ENCODE measurements at regions not wholly inside any gene's neighbourhood (a gene's known extent, or its start where the extent isn't known, plus 50 kb on each side); places are given as distances from the start of the nearest gene placed in this dataset.
"Not testable (repeated sequence)": the region's sequence is repeated elsewhere in the genome, so short reads cannot be mapped to it uniquely, and the experiment has no call there.

- no peak overlapping the region for H3K27ac Mint-ChIP-seq
- no peak for ATAC-seq
- no peak overlapping the region for H3K4me3 Mint-ChIP-seq
- H3K9me3 Mint-ChIP-seq (ENCODE audit: low read depth): no peaks in the 10 kb centered on the region
- no peak for DNase-seq
- ChIA-PET POLR2A (no interaction called here), CTCF (no interaction called here)
- no peaks in the 10 kb centered on the region for H3K4me1 Mint-ChIP-seq
- H3K36me3 Mint-ChIP-seq (ENCODE audit: low read depth): no peaks in the 10 kb centered on the region
- intact Hi-C loops (cut with DNase I, micrococcal nuclease): no loop called here
- H3K27me3 Mint-ChIP-seq: peaks cover 2% of the 10 kb centered on the region
These were observed 1073.0 kb upstream of the CELF2 start for GRCh38 chr10:9944690-9945089.

- Mint-ChIP-seq H3K27ac (no peak overlapping the region), H3K9me3 (ENCODE audit: low read depth) (no peaks in the 10 kb centered on the region), H3K27me3 (peaks cover 7% of the 10 kb centered on the region), H3K4me3 (no peak overlapping the region), H3K36me3 (ENCODE audit: low read depth) (no peaks in the 10 kb centered on the region), H3K4me1 (no peaks in the 10 kb centered on the region)
- ATAC-seq (no peak), DNase-seq (no peak)
- intact Hi-C loops (cut with DNase I, micrococcal nuclease): no loop called here
- ChIA-PET CTCF (no interaction called here), POLR2A (no interaction called here)
These were observed 1067.6 kb upstream of the CELF2 start for GRCh38 chr10:9950070-9950469.

- CTCF ChIA-PET: interaction anchor here (1.2 kb wide), 1 partner anchor 9 kb away, joined by 3 read pairs; no protein-coding TSS in a partner anchor
- Mint-ChIP-seq H3K27me3 (peaks cover 7% of the 10 kb centered on the region), H3K4me3 (no peak overlapping the region), H3K4me1 (no peaks in the 10 kb centered on the region), H3K27ac (no peak overlapping the region), H3K36me3 (ENCODE audit: low read depth) (no peaks in the 10 kb centered on the region), H3K9me3 (ENCODE audit: low read depth) (no peaks in the 10 kb centered on the region)
- DNase-seq (no peak), ATAC-seq (no peak)
- intact Hi-C loops (cut with DNase I, micrococcal nuclease): no loop called here
- POLR2A ChIA-PET: no interaction called here
These were observed 1066.0 kb upstream of the CELF2 start for GRCh38 chr10:9951481-9952257.

- ATAC-seq (no peak), DNase-seq (no peak)
- no peak overlapping the region for H3K27ac Mint-ChIP-seq
- H3K4me1 Mint-ChIP-seq: no peaks in the 10 kb centered on the region
- peaks cover 5% of the 10 kb centered on the region for H3K27me3 Mint-ChIP-seq
- POLR2A ChIA-PET: no interaction called here
- intact Hi-C loops (cut with DNase I, micrococcal nuclease): no loop called here
- no peaks in the 10 kb centered on the region for H3K36me3 Mint-ChIP-seq (ENCODE audit: low read depth)
- no peak overlapping the region for H3K4me3 Mint-ChIP-seq
- CTCF ChIA-PET: no interaction called here
- H3K9me3 Mint-ChIP-seq (ENCODE audit: low read depth): no peaks in the 10 kb centered on the region
These were observed 1060.3 kb upstream of the CELF2 start for GRCh38 chr10:9957351-9957750.

GRCh38 chr10:9957876-9958275 lies 1059.8 kb upstream of the CELF2 start:
- POLR2A ChIA-PET; H3K27me3 Mint-ChIP-seq; H3K9me3 Mint-ChIP-seq (ENCODE audit: low read depth); H3K4me3 Mint-ChIP-seq; CTCF ChIA-PET; H3K4me1 Mint-ChIP-seq; H3K27ac Mint-ChIP-seq; H3K36me3 Mint-ChIP-seq (ENCODE audit: low read depth); DNase-seq; ATAC-seq; intact Hi-C loops (cut with DNase I, micrococcal nuclease): not testable (repeated sequence)

GRCh38 chr10:9965341-9965740 lies 1052.3 kb upstream of the CELF2 start:
- no peaks in the 10 kb centered on the region for H3K36me3 Mint-ChIP-seq (ENCODE audit: low read depth)
- H3K9me3 Mint-ChIP-seq (ENCODE audit: low read depth): no peaks in the 10 kb centered on the region
- peaks cover 2% of the 10 kb centered on the region for H3K27me3 Mint-ChIP-seq
- no peak overlapping the region for H3K4me3 Mint-ChIP-seq
- ATAC-seq: no peak
- H3K27ac Mint-ChIP-seq: no peak overlapping the region
- CTCF ChIA-PET: no interaction called here
- no peaks in the 10 kb centered on the region for H3K4me1 Mint-ChIP-seq
- intact Hi-C loops (cut with DNase I, micrococcal nuclease): no loop called here
- no peak for DNase-seq
- POLR2A ChIA-PET: no interaction called here

GRCh38 chr10:9986786-9987185 lies 1030.9 kb upstream of the CELF2 start:
- DNase-seq (no peak), ATAC-seq (no peak)
- Mint-ChIP-seq H3K9me3 (ENCODE audit: low read depth) (peaks cover 8% of the 10 kb centered on the region), H3K36me3 (ENCODE audit: low read depth) (no peaks in the 10 kb centered on the region), H3K4me3 (no peak overlapping the region), H3K27ac (no peak overlapping the region), H3K27me3 (peaks cover 2% of the 10 kb centered on the region), H3K4me1 (no peaks in the 10 kb centered on the region)
- CTCF ChIA-PET: no interaction called here
- POLR2A ChIA-PET: no interaction called here
- intact Hi-C loops (cut with DNase I, micrococcal nuclease): no loop called here

GRCh38 chr10:9987197-9987596 lies 1030.5 kb upstream of the CELF2 start:
- intact Hi-C loops (cut with DNase I, micrococcal nuclease): no loop called here
- no peak for DNase-seq
- Mint-ChIP-seq H3K27me3 (peaks cover 2% of the 10 kb centered on the region), H3K36me3 (ENCODE audit: low read depth) (no peaks in the 10 kb centered on the region), H3K4me1 (no peaks in the 10 kb centered on the region), H3K27ac (no peak overlapping the region), H3K9me3 (ENCODE audit: low read depth) (peaks cover 8% of the 10 kb centered on the region), H3K4me3 (no peak overlapping the region)
- POLR2A ChIA-PET: no interaction called here
- no peak for ATAC-seq
- CTCF ChIA-PET: no interaction called here

- no peak overlapping the region for H3K27ac Mint-ChIP-seq
These were observed 1025.0 kb upstream of the CELF2 start for GRCh38 chr10:9992661-9993060.

GRCh38 chr10:9994131-9994530 lies 1023.5 kb upstream of the CELF2 start:
- H3K27ac Mint-ChIP-seq: no peak overlapping the region
- no peak overlapping the region for H3K4me3 Mint-ChIP-seq
- no peaks in the 10 kb centered on the region for H3K9me3 Mint-ChIP-seq (ENCODE audit: low read depth)
- ChIA-PET CTCF (interaction anchor here (0.6 kb wide), 1 partner anchor 208 kb away, joined by 3 read pairs; no protein-coding TSS in a partner anchor), POLR2A (no interaction called here)
- no peak for DNase-seq
- no peaks in the 10 kb centered on the region for H3K36me3 Mint-ChIP-seq (ENCODE audit: low read depth)
- ATAC-seq: no peak
- no peaks in the 10 kb centered on the region for H3K4me1 Mint-ChIP-seq
- H3K27me3 Mint-ChIP-seq: peaks cover 2% of the 10 kb centered on the region
- intact Hi-C loops (cut with DNase I, micrococcal nuclease): no loop called here

More at GRCh38 chr10:9992661-9993060, 1025.0 kb upstream of the CELF2 start:
- ChIA-PET CTCF (no interaction called here), POLR2A (no interaction called here)
- H3K36me3 Mint-ChIP-seq (ENCODE audit: low read depth): no peaks in the 10 kb centered on the region
- peaks cover 2% of the 10 kb centered on the region for H3K27me3 Mint-ChIP-seq
- DNase-seq: no peak
- intact Hi-C loops (cut with DNase I, micrococcal nuclease): no loop called here
- H3K4me1 Mint-ChIP-seq: no peaks in the 10 kb centered on the region
- H3K9me3 Mint-ChIP-seq (ENCODE audit: low read depth): no peaks in the 10 kb centered on the region
- no peak overlapping the region for H3K4me3 Mint-ChIP-seq
- no peak for ATAC-seq

GRCh38 chr10:9999627-10000026 lies 1018.0 kb upstream of the CELF2 start:
- no peak overlapping the region for H3K4me3 Mint-ChIP-seq
- peaks cover 3% of the 10 kb centered on the region for H3K27me3 Mint-ChIP-seq
- intact Hi-C loops (cut with DNase I, micrococcal nuclease): no loop called here
- DNase-seq: no peak
- H3K36me3 Mint-ChIP-seq (ENCODE audit: low read depth): no peaks in the 10 kb centered on the region
- no peaks in the 10 kb centered on the region for H3K4me1 Mint-ChIP-seq
- H3K27ac Mint-ChIP-seq: no peak overlapping the region
- CTCF ChIA-PET: interaction anchor here (1.1 kb wide), 1 partner anchor 10 kb away, joined by 3 read pairs; no protein-coding TSS in a partner anchor
- no peak for ATAC-seq
- POLR2A ChIA-PET: interaction anchor here (0.7 kb wide), 1 partner anchor 224 kb away, joined by 3 read pairs; no protein-coding TSS in a partner anchor
- H3K9me3 Mint-ChIP-seq (ENCODE audit: low read depth): no peaks in the 10 kb centered on the region

- DNase-seq: no peak
- no peaks in the 10 kb centered on the region for H3K36me3 Mint-ChIP-seq (ENCODE audit: low read depth)
- ATAC-seq: no peak
- H3K4me1 Mint-ChIP-seq: no peaks in the 10 kb centered on the region
- H3K4me3 Mint-ChIP-seq: no peak overlapping the region
- ChIA-PET POLR2A (no interaction called here), CTCF (no interaction called here)
- no peak overlapping the region for H3K27ac Mint-ChIP-seq
- no peaks in the 10 kb centered on the region for H3K9me3 Mint-ChIP-seq (ENCODE audit: low read depth)
- intact Hi-C loops (cut with DNase I, micrococcal nuclease): no loop called here
- peaks cover 4% of the 10 kb centered on the region for H3K27me3 Mint-ChIP-seq
These were observed 1009.7 kb upstream of the CELF2 start for GRCh38 chr10:10007957-10008356.
